HCT116 (cell line): ENCODE measurements at regions not wholly inside any gene's neighbourhood (a gene's known extent, or its start where the extent isn't known, plus 50 kb on each side); places are given as distances from the start of the nearest gene placed in this dataset.

Source experiments
- ATAC-seq: fragments of 200-7000 bp; cut with Tn5 transposase; 2 replicates; pipeline ENCODE4 v1.9.1; 2020; ENCODE audit warnings: mild to moderate bottlenecking, moderate library complexity
- BruUV-seq: library from RNA; stranded (reverse); fragments of 400-500 nt; replicated peaks from 2 replicates; lab custom pipeline; 2021; lab: Mats Ljungman, UMichigan
- CTCF ChIA-PET: fragments of 300-600 bp; sonication (Branson Sonifier 250); formaldehyde crosslinking; loops from one replicate; lab custom pipeline; 2021; ENCODE audit warnings: antibody characterized with exemption; lab: Charles Lee
- POLR2A ChIA-PET: fragments of 300-600, 350-600 bp; sonication (Branson Sonifier 250); formaldehyde crosslinking; loops from one replicate; lab custom pipeline; 2021; ENCODE audit warnings: antibody characterized with exemption; lab: Charles Lee
- RAD21 ChIA-PET, 2 experiments: fragments of 300-600 bp; sonication (Branson Sonifier 250); formaldehyde crosslinking; loops; one replicate each; lab custom pipeline; 2023; ENCODE audit warnings: low total read pairs in 2 of 2; ENCODE audit not compliant: uncharacterized antibody in 2 of 2, unreplicated experiment in 2 of 2, low non-redundant PET in 1 of 2; lab: Charles Lee
- DNase-seq: peaks from one replicate; pipeline ENCODE4 v3.0.0-alpha.2; 2010; ENCODE audit warnings: low read depth, low spot score
- H2AFZ ChIP-seq: fragments of 200-600 bp; shearing (Covaris generic), sonication (generic); 2 replicates; pipeline ENCODE4 v1.6.1; 2017; ENCODE audit warnings: low read depth, mixed run types, mixed read lengths, antibody characterized with exemption, low read length; ENCODE audit not compliant: poor library complexity, severe bottlenecking
- H3K27ac ChIP-seq: 2 replicates; pipeline ENCODE4 v1.5.1; 2012; ENCODE audit warnings: low read depth, low read length
- H3K27me3 ChIP-seq: fragments of 200-600 bp; sonication (generic); 2 replicates; pipeline ENCODE4 v1.6.1; 2016; ENCODE audit warnings: mixed run types, low read length, mixed read lengths; ENCODE audit not compliant: insufficient read depth
- H3K36me3 ChIP-seq, 2 experiments: fragments of 200-500 bp in 1 of 2; fragments of 200-600 bp in 1 of 2; sonication (Bioruptor generic) in 1 of 2; sonication (generic) in 1 of 2; 2 replicates each; pipeline versions ENCODE4 v1.5.1 to v1.6.1; 2014 to 2016; ENCODE audit warnings: low read length in 2 of 2, inconsistent platforms in 1 of 2, mixed read lengths in 1 of 2, mixed run types in 1 of 2; ENCODE audit not compliant: insufficient read depth in 2 of 2, control insufficient read depth in 1 of 2
- H3K4me1 ChIP-seq, 2 experiments: fragments of 200-600 bp in 1 of 2; sonication (generic) in 1 of 2; 2 replicates each; pipeline versions ENCODE4 v1.5.1 to v1.6.1; 2012 to 2017; ENCODE audit warnings: low read length in 2 of 2, inconsistent platforms in 1 of 2, mild to moderate bottlenecking in 1 of 2, mixed read lengths in 1 of 2, mixed run types in 1 of 2, moderate library complexity in 1 of 2; ENCODE audit not compliant: insufficient read depth in 2 of 2, control insufficient read depth in 1 of 2
- H3K4me2 ChIP-seq: fragments of 200-600 bp; sonication (generic); 2 replicates; pipeline ENCODE4 v1.6.1; 2017; ENCODE audit warnings: mixed run types, low read length, mixed read lengths
- H3K4me3 ChIP-seq, 2 experiments: fragments of 200-600 bp in 1 of 2; sonication (generic) in 1 of 2; replicated peaks in 1 of 2; 2 replicates each; pipeline ENCODE4 v1.5.1; 2011 to 2016; ENCODE audit warnings: low read length in 2 of 2, control low read depth in 1 of 2, low read depth in 1 of 2, mild to moderate bottlenecking in 1 of 2, mixed read lengths in 1 of 2, mixed run types in 1 of 2
- H3K79me2 ChIP-seq: fragments of 200-600 bp; sonication (generic); 2 replicates; pipeline ENCODE4 v1.6.1; 2017; ENCODE audit warnings: mild to moderate bottlenecking, mixed run types, low read length, moderate library complexity, mixed read lengths; ENCODE audit not compliant: insufficient read depth
- H3K9ac ChIP-seq: fragments of 200-600 bp; sonication (generic); 2 replicates; pipeline ENCODE4 v1.6.1; 2016; ENCODE audit warnings: low read length, mixed read lengths
- H3K9me2 ChIP-seq: fragments of 200-600 bp; sonication (generic), shearing (Covaris generic); 2 replicates; pipeline ENCODE4 v1.6.1; 2017; ENCODE audit warnings: mixed run types, mild to moderate bottlenecking, moderate library complexity; ENCODE audit not compliant: insufficient read depth
- H3K9me3 ChIP-seq, 2 experiments: fragments of 200-500 bp in 1 of 2; fragments of 200-600 bp in 1 of 2; sonication (Bioruptor generic) in 1 of 2; sonication (generic) in 1 of 2; 2 replicates each; pipeline ENCODE4 v1.6.1; 2014 to 2017; ENCODE audit warnings: low read length in 2 of 2, mixed read lengths in 2 of 2, inconsistent platforms in 1 of 2, low read depth in 1 of 2, mild to moderate bottlenecking in 1 of 2, mixed run types in 1 of 2, moderate library complexity in 1 of 2; ENCODE audit not compliant: control insufficient read depth in 1 of 2, insufficient read depth in 1 of 2
- H4K20me1 ChIP-seq: fragments of 200-600 bp; sonication (generic), shearing (Covaris generic); 2 replicates; pipeline ENCODE4 v1.6.1; 2017; ENCODE audit warnings: mixed run types, mild to moderate bottlenecking, moderate library complexity; ENCODE audit not compliant: insufficient read depth
- CBX3 ChIP-seq: IDR thresholded peaks from 2 replicates; pipeline ENCODE4 v1.6.1; 2012; ENCODE audit warnings: low read depth
- CTCF ChIP-seq, 3 experiments: fragments of 200-600 bp in 1 of 3; sonication (generic) in 1 of 3; IDR thresholded peaks in 2 of 3; conservative IDR thresholded peaks in 1 of 3; 2 replicates each; pipeline ENCODE4 v1.5.1; 2012 to 2017; ENCODE audit warnings: low read depth in 2 of 3, low read length in 2 of 3, antibody characterized with exemption in 1 of 3, borderline replicate concordance in 1 of 3, control low read depth in 1 of 3, mild to moderate bottlenecking in 1 of 3, mixed read lengths in 1 of 3, mixed run types in 1 of 3, moderate library complexity in 1 of 3; ENCODE audit not compliant: insufficient read depth in 1 of 3
- EGR1 ChIP-seq: IDR thresholded peaks from 2 replicates; pipeline ENCODE4 v1.6.1; 2012; ENCODE audit warnings: low read depth
- EZH2 ChIP-seq: fragments of 200-600 bp; sonication (generic); IDR thresholded peaks from 2 replicates; pipeline ENCODE4 v1.6.1; 2017; ENCODE audit warnings: antibody characterized with exemption, mixed run types
- FOSL1 ChIP-seq: IDR thresholded peaks from 2 replicates; pipeline ENCODE4 v1.6.1; 2012; ENCODE audit warnings: low read depth
- JUND ChIP-seq: IDR thresholded peaks from 2 replicates; pipeline ENCODE4 v1.6.1; 2012
- MAX ChIP-seq: IDR thresholded peaks from 2 replicates; pipeline ENCODE4 v1.6.1; 2012
- POLR2A ChIP-seq: IDR thresholded peaks from 2 replicates; pipeline ENCODE4 v1.7.0; 2011; ENCODE audit warnings: borderline replicate concordance; ENCODE audit not compliant: insufficient read depth, insufficient read length; ENCODE audit errors: extremely low read depth
- POLR2AphosphoS5 ChIP-seq: IDR thresholded peaks from 2 replicates; pipeline ENCODE4 v1.6.1; 2011; ENCODE audit warnings: mild to moderate bottlenecking, low read depth, low read length, moderate library complexity
- REST ChIP-seq: IDR thresholded peaks from 2 replicates; pipeline ENCODE4 v1.6.1; 2012; ENCODE audit warnings: low read depth
- SP1 ChIP-seq: IDR thresholded peaks from 2 replicates; pipeline ENCODE4 v1.6.1; 2012; ENCODE audit warnings: low read depth
- TCF7L2 ChIP-seq: IDR thresholded peaks from 2 replicates; pipeline ENCODE4 v1.7.0; 2011; ENCODE audit warnings: borderline replicate concordance, inconsistent platforms; ENCODE audit not compliant: insufficient read depth, insufficient read length; ENCODE audit errors: extremely low read depth
- ZFX ChIP-seq: fragments of 450-650 bp; IDR thresholded peaks from 2 replicates; pipeline ENCODE4 v1.6.1; 2017
- ZNF274 ChIP-seq: fragments of 200-500 bp; sonication (Bioruptor generic); IDR thresholded peaks from 2 replicates; pipeline ENCODE4 v1.6.1; 2014; ENCODE audit warnings: mild to moderate bottlenecking, low read depth, low read length, inconsistent platforms
- intact Hi-C: fragments of 100-400 bp; cut with micrococcal nuclease; formaldehyde crosslinking; loops from 2 replicates; pipeline ENCODE4 v1.10.0; 2022

GRCh38 chrX:46072372-46072771 lies 472.8 kb downstream of the ZNF674 start:
- ChIA-PET POLR2A (no interaction called here), RAD21 (no interaction called here), CTCF (no interaction called here)
- H3K4me3 ChIP-seq: no peak overlapping the region
- no peaks in the 10 kb centered on the region for H3K4me1 ChIP-seq
- H3K9me3 ChIP-seq: no peaks in the 10 kb centered on the region
- no peaks in the 10 kb centered on the region for H3K36me3 ChIP-seq
- TF ChIP-seq CBX3 (no peak), JUND (no peak), SP1 (no peak), CTCF (IDR thresholded peaks at IDR 0.05 in 2 of 3, conservative IDR thresholded peaks at IDR 0.05 in 1 of 3; ENCODE audit: borderline replicate concordance in 1 of 3, insufficient read depth in 1 of 3, low read depth in 2 of 3, low read length in 2 of 3) (no peak), EGR1 (no peak), EZH2 (no peak), REST (no peak), TCF7L2 (no peak), POLR2A (no peak), POLR2AphosphoS5 (no peak), FOSL1 (no peak), ZFX (no peak), MAX (no peak), ZNF274 (no peak)
- no peaks in the 10 kb centered on the region for H3K27me3 ChIP-seq
- H3K9ac ChIP-seq: no peak overlapping the region
- H3K4me2 ChIP-seq: no peak overlapping the region
- no TSS peak for BruUV-seq
- H3K79me2 ChIP-seq: no peaks in the 10 kb centered on the region
- no peak overlapping the region for H2AFZ ChIP-seq
- ATAC-seq (no peak), DNase-seq (no peak)
- H4K20me1 ChIP-seq: no peaks in the 10 kb centered on the region
- intact Hi-C loops: no loop called here
- H3K9me2 ChIP-seq: no peaks in the 10 kb centered on the region
- no peak overlapping the region for H3K27ac ChIP-seq
